Ascending aorta (tissue), 2 donors: ENCODE measurements at regions not wholly inside any gene's neighbourhood (a gene's known extent, or its start where the extent isn't known, plus 50 kb on each side); places are given as distances from the start of the nearest gene placed in this dataset.

Source experiments
- DNase-seq, 2 donors: peaks; one replicate each; pipeline ENCODE4 v3.0.0-alpha.2; 2019; ENCODE audit warnings: low spot score in 2 of 2
- H3K27ac ChIP-seq, 2 donors: fragments of 200-600 bp; sonication (generic); one replicate each; pipeline ENCODE4 v1.5.1; 2016 to 2017; ENCODE audit warnings: mild to moderate bottlenecking in 1 of 2
- H3K27me3 ChIP-seq: fragments of 200-600 bp; sonication (generic); one replicate; pipeline ENCODE4 v1.5.1; 2017
- H3K36me3 ChIP-seq, 2 donors: fragments of 200-600 bp; sonication (generic); one replicate each; pipeline ENCODE4 v1.5.1; 2016
- H3K4me1 ChIP-seq, 2 donors: fragments of 200-600 bp; sonication (generic); one replicate each; pipeline ENCODE4 v1.5.1; 2016 to 2017; ENCODE audit warnings: mild to moderate bottlenecking in 1 of 2
- H3K4me3 ChIP-seq, 2 donors: fragments of 200-600 bp; sonication (generic); one replicate each; pipeline ENCODE4 v1.5.1; 2016 to 2017; ENCODE audit warnings: mild to moderate bottlenecking in 1 of 2
- H3K9me3 ChIP-seq, 2 donors: fragments of 200-600 bp; sonication (generic); one replicate each; pipeline ENCODE4 v1.5.1; 2016
- CTCF ChIP-seq, 3 experiments: fragments of 200-600 bp in 2 of 3; fragments of 450-650 bp in 1 of 3; sonication (generic) in 2 of 3; IDR thresholded peaks; one replicate each; pipeline ENCODE4 v1.5.1; 2016 to 2019; ENCODE audit warnings: antibody characterized with exemption in 3 of 3, mild to moderate bottlenecking in 1 of 3, moderate library complexity in 1 of 3
- intact Hi-C: fragments of 100-400 bp; cut with DNase I; formaldehyde crosslinking; loops from one replicate; pipeline ENCODE4 v1.15.1; 2023

DNA sequence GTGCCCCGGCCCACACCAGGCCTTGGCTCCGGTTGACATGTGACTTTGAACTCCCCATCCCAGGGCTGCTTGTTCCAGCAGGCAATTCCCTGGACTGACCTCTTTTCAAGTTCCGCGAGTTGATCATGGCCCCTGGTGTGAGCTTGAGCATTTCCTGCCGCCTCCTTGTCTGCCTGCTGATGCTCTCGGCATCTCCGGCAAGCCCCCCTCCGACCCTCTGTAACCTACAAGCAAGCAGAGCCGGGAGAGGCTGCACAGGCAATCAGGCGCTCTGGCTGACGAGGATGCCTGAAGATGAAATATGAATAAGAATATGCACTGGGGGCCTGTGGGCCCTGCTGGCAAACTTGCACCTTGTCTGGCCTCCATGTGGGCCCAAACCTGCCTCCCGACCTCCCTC lies 304.9 kb upstream of the MKI67 start:
- DNase-seq, result no peak
- TF ChIP-seq CTCF (IDR thresholded peaks at IDR 0.05), result no peak
- no peaks in the 10 kb centered on the region for H3K4me1 ChIP-seq
- intact Hi-C loops, result no loop called here
- H3K4me3 ChIP-seq, result no peak overlapping the region
- no peak overlapping the region for H3K27ac ChIP-seq
- no peaks in the 10 kb centered on the region for H3K9me3 ChIP-seq
- H3K36me3 ChIP-seq, result no peaks in the 10 kb centered on the region
- no peaks in the 10 kb centered on the region for H3K27me3 ChIP-seq

DNA sequence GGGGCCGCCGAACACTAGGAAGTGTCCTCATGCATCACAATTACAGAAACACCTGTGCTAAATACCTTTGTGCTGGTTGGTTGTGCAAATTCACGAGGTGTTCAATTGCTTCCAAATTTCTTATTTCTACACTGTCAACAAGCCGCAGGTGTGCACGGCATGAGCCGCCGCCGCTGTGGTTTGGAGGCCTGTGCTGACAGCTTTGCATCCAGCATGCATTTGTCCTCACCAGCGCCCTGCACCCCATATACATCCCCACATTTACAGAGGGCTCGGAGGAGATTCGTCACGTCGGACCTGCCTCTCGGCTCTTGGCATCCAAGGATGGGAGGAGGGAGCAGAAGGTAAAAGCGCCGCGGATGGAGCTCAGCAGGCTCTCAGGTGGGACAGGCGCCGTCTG lies 305.3 kb upstream of the MKI67 start:
- Histone ChIP-seq H3K9me3 (no peaks in the 10 kb centered on the region), H3K4me3 (no peak overlapping the region), H3K27ac (no peak overlapping the region), H3K36me3 (no peaks in the 10 kb centered on the region), H3K4me1 (no peaks in the 10 kb centered on the region), H3K27me3 (no peaks in the 10 kb centered on the region)
- TF ChIP-seq CTCF (IDR thresholded peaks at IDR 0.05), result no peak
- intact Hi-C loops, result no loop called here
- no peak for DNase-seq

GRCh38 chr10:128432011-128432410 lies 305.8 kb upstream of the MKI67 start:
- H3K36me3 ChIP-seq, result no peaks in the 10 kb centered on the region
- no peaks in the 10 kb centered on the region for H3K4me1 ChIP-seq
- no peaks in the 10 kb centered on the region for H3K9me3 ChIP-seq
- H3K4me3 ChIP-seq, result no peak overlapping the region
- no peak overlapping the region for H3K27ac ChIP-seq
- H3K27me3 ChIP-seq, result no peaks in the 10 kb centered on the region
- no peak for DNase-seq
- intact Hi-C loops, result no loop called here
- no peak for TF ChIP-seq CTCF (IDR thresholded peaks at IDR 0.05)

GRCh38 chr10:128432423-128432822 lies 306.2 kb upstream of the MKI67 start:
- Histone ChIP-seq H3K36me3 (no peaks in the 10 kb centered on the region), H3K4me1 (no peaks in the 10 kb centered on the region), H3K9me3 (no peaks in the 10 kb centered on the region), H3K4me3 (no peak overlapping the region), H3K27ac (no peak overlapping the region), H3K27me3 (no peaks in the 10 kb centered on the region)
- intact Hi-C loops, result no loop called here
- DNase-seq, result no peak
- no peak for TF ChIP-seq CTCF (IDR thresholded peaks at IDR 0.05)

GRCh38 chr10:128435811-128436210 lies 309.6 kb upstream of the MKI67 start:
- intact Hi-C loops, result no loop called here
- no peak for TF ChIP-seq CTCF (IDR thresholded peaks at IDR 0.05)
- no peaks in the 10 kb centered on the region for H3K27me3 ChIP-seq
- no peak overlapping the region for H3K4me3 ChIP-seq
- H3K36me3 ChIP-seq, result no peaks in the 10 kb centered on the region
- DNase-seq, result no peak
- no peaks in the 10 kb centered on the region for H3K9me3 ChIP-seq
- H3K4me1 ChIP-seq, result no peaks in the 10 kb centered on the region
- H3K27ac ChIP-seq, result no peak overlapping the region

- Histone ChIP-seq H3K9me3 (no peaks in the 10 kb centered on the region), H3K27ac (no peak overlapping the region), H3K36me3 (no peaks in the 10 kb centered on the region), H3K4me1 (no peaks in the 10 kb centered on the region), H3K4me3 (no peak overlapping the region), H3K27me3 (no peaks in the 10 kb centered on the region)
- no peak for TF ChIP-seq CTCF (IDR thresholded peaks at IDR 0.05)
- DNase-seq, result no peak
- intact Hi-C loops, result no loop called here
Measured at GRCh38 chr10:128437786-128438345, 311.6 kb upstream of the MKI67 start.
